Stomach (tissue), 8 donors: ENCODE measurements at regions not wholly inside any gene's neighbourhood (a gene's known extent, or its start where the extent isn't known, plus 50 kb on each side); places are given as distances from the start of the nearest gene placed in this dataset.

Source experiments
- DNase-seq, 2 donors: peaks; one replicate each; pipeline versions ENCODE4 v3.0.0 to v3.0.0-alpha.2; 2013 to 2019
- H3K27ac ChIP-seq, 5 donors: fragments of 200-600 bp in 4 of 5; sonication (generic) in 4 of 5; one replicate each; pipeline ENCODE4 v1.5.1; 2013 to 2019; ENCODE audit warnings: mild to moderate bottlenecking in 1 of 5, moderate library complexity in 1 of 5
- H3K27me3 ChIP-seq, 3 donors: fragments of 200-600 bp; sonication (generic); one replicate each; pipeline ENCODE4 v1.5.1; 2017 to 2019; ENCODE audit warnings: mixed run types in 1 of 3
- H3K36me3 ChIP-seq, 4 donors: fragments of 200-600 bp; sonication (generic); 1 replicate in 3 of 4; 2 replicates in 1 of 4; pipeline ENCODE4 v1.5.1; 2016 to 2019
- H3K4me1 ChIP-seq, 4 donors: fragments of 200-600 bp; sonication (generic); one replicate each; pipeline ENCODE4 v1.5.1; 2016 to 2019
- H3K4me3 ChIP-seq, 4 donors: fragments of 200-600 bp; sonication (generic) in 3 of 4; one replicate each; pipeline ENCODE4 v1.5.1; 2016 to 2019; ENCODE audit warnings: mild to moderate bottlenecking in 1 of 4
- H3K9me3 ChIP-seq, 4 donors: fragments of 200-600 bp; sonication (generic); one replicate each; pipeline ENCODE4 v1.5.1; 2016 to 2019
- EP300 ChIP-seq: sonication (generic); formaldehyde crosslinking; IDR thresholded peaks from one replicate; pipeline ENCODE4 v1.6.1; 2017; ENCODE audit warnings: antibody characterized with exemption
- POLR2A ChIP-seq, 4 donors: fragments of 450-650 bp; IDR thresholded peaks; one replicate each; pipeline ENCODE4 v1.6.1; 2016; ENCODE audit warnings: antibody characterized with exemption in 4 of 4, control low read depth in 2 of 4, mild to moderate bottlenecking in 1 of 4, moderate library complexity in 1 of 4
- POLR2AphosphoS5 ChIP-seq, 3 donors: sonication (generic); formaldehyde crosslinking; IDR thresholded peaks; one replicate each; pipeline ENCODE4 v1.6.1; 2016; ENCODE audit warnings: antibody characterized with exemption in 3 of 3
- WGBS, 5 donors: extraction: QIAGEN DNeasy Blood & Tissue Kit in 3 of 5; methylation state at CpG; one replicate each; pipeline versions ENCODE4 v1.1.5 to v1.1.7; 2013 to 2018; 5-methylcytosine and 5-hydroxymethylcytosine counted together
- intact Hi-C: fragments of 100-400 bp; cut with DNase I; formaldehyde crosslinking; loops from one replicate; pipeline ENCODE4 v1.15.1; 2023; ENCODE audit warnings: low total_unique reads
- TF ChIP-seq, protein P1 (sequence below), 7 experiments: fragments of 450-650 bp in 4 of 7; fragments of 200-600 bp in 3 of 7; sonication (generic) in 3 of 7; IDR thresholded peaks; one replicate each; pipeline ENCODE4 v1.5.1; 2016 to 2019; ENCODE audit warnings: antibody characterized with exemption in 7 of 7, control low read depth in 2 of 7, mild to moderate bottlenecking in 1 of 7
- donor health status: healthy with polysubstance abuse.
- donor health status: Bipolar disorder and iron deficiency.
- donor health status: healthy.

GRCh38 chr11:95496901-95497300 lies 265.9 kb upstream of the SESN3 start:
- Histone ChIP-seq H3K9me3 (peaks cover 0 to 6% (median 0%) of the 10 kb centered on the region in 4 donors), H3K27ac (no peak overlapping the region), H3K4me3 (no peak overlapping the region), H3K36me3 (no peaks in the 10 kb centered on the region), H3K27me3 (no peaks in the 10 kb centered on the region), H3K4me1 (no peaks in the 10 kb centered on the region)
- TF ChIP-seq POLR2A (IDR thresholded peaks at IDR 0.05) = no peak
- TF ChIP-seq, protein P1, sequence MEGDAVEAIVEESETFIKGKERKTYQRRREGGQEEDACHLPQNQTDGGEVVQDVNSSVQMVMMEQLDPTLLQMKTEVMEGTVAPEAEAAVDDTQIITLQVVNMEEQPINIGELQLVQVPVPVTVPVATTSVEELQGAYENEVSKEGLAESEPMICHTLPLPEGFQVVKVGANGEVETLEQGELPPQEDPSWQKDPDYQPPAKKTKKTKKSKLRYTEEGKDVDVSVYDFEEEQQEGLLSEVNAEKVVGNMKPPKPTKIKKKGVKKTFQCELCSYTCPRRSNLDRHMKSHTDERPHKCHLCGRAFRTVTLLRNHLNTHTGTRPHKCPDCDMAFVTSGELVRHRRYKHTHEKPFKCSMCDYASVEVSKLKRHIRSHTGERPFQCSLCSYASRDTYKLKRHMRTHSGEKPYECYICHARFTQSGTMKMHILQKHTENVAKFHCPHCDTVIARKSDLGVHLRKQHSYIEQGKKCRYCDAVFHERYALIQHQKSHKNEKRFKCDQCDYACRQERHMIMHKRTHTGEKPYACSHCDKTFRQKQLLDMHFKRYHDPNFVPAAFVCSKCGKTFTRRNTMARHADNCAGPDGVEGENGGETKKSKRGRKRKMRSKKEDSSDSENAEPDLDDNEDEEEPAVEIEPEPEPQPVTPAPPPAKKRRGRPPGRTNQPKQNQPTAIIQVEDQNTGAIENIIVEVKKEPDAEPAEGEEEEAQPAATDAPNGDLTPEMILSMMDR (IDR thresholded peaks at IDR 0.05) = no peak
- no peak for TF ChIP-seq POLR2AphosphoS5 (IDR thresholded peaks at IDR 0.05)
- no peak for TF ChIP-seq EP300
- intact Hi-C loops = no loop called here
- no peak for DNase-seq
- WGBS, 5 donors = 71 to 86% (median 85%) methylated on average over 1 of the region's 1 CpG

DNA sequence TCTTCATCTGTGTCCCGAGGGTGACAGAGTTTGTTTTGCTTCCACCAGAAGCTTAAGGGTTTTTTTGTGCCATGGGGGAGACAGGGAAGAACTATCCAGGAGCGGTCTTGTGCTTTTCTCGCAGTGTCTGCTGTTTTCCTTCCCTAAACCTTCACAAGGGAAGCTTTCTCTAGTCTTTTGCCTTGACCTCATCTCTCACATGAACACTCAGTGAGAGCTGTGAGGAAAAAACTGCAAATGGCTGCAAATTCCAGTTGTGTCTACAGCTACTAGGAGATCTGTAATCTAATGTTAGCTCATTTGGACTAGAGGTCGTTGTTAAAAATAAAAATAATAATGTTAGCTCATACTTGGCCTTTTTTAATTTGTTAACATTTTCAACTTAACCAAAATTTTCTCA lies 264.7 kb upstream of the SESN3 start:
- TF ChIP-seq POLR2A (IDR thresholded peaks at IDR 0.05) (no peak), POLR2AphosphoS5 (IDR thresholded peaks at IDR 0.05) (no peak), EP300 (no peak)
- TF ChIP-seq, protein P1 (IDR thresholded peaks at IDR 0.05) = no peak
- 68 to 77% (median 75%) methylated on average over 4 of the region's 4 CpGs for WGBS, 5 donors
- Histone ChIP-seq H3K36me3 (no peaks in the 10 kb centered on the region), H3K4me3 (no peak overlapping the region), H3K27me3 (no peaks in the 10 kb centered on the region), H3K4me1 (no peaks in the 10 kb centered on the region), H3K9me3 (peaks cover 0 to 10% (median 0%) of the 10 kb centered on the region in 4 donors), H3K27ac (no peak overlapping the region)
- no peak for DNase-seq
- intact Hi-C loops = no loop called here

DNA sequence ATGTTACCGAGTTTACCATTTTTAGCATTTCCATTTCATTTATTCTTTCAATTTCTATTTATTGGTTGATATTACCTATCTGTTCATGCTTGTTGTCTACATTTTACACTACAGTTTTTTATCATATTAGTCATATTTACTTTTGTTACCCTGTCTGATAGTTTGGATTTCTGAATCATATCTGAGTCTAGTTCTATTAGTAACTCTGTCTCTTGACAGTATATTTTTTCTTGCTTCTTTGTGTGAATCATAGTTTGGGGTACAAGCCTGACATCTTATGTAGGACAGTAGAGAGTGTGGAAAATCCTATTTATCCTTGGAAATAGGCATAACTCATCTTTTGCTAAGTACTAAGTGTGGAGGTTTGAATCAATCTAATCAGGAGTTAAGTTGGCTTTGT lies 263.9 kb upstream of the SESN3 start:
- Histone ChIP-seq H3K4me3 (no peak overlapping the region), H3K9me3 (peaks cover 0 to 15% (median 0%) of the 10 kb centered on the region in 4 donors), H3K27me3 (no peaks in the 10 kb centered on the region), H3K4me1 (no peaks in the 10 kb centered on the region), H3K36me3 (no peaks in the 10 kb centered on the region), H3K27ac (no peak overlapping the region)
- TF ChIP-seq EP300 = no peak
- no peak for TF ChIP-seq POLR2A (IDR thresholded peaks at IDR 0.05)
- TF ChIP-seq POLR2AphosphoS5 (IDR thresholded peaks at IDR 0.05) = no peak
- TF ChIP-seq, protein P1 (IDR thresholded peaks at IDR 0.05) = no peak
- DNase-seq = no peak
- WGBS, 5 donors = 96 to 100% (median 98%) methylated on average over 1 of the region's 1 CpG
- intact Hi-C loops = no loop called here

GRCh38 chr11:95494167-95494566 lies 263.2 kb upstream of the SESN3 start:
- WGBS, 5 donors = 91 to 99% (median 97%) methylated on average over 4 of the region's 4 CpGs
- Histone ChIP-seq H3K36me3 (no peaks in the 10 kb centered on the region), H3K4me3 (no peak overlapping the region), H3K27ac (no peak overlapping the region), H3K4me1 (no peaks in the 10 kb centered on the region), H3K9me3 (peaks cover 0 to 15% (median 0%) of the 10 kb centered on the region in 4 donors), H3K27me3 (no peaks in the 10 kb centered on the region)
- no peak for DNase-seq
- intact Hi-C loops = no loop called here
- no peak for TF ChIP-seq POLR2A (IDR thresholded peaks at IDR 0.05)
- no peak for TF ChIP-seq EP300
- TF ChIP-seq, protein P1 (IDR thresholded peaks at IDR 0.05) = no peak
- TF ChIP-seq POLR2AphosphoS5 (IDR thresholded peaks at IDR 0.05) = no peak
